DOHH2 (cell line): ENCODE measurements at regions not wholly inside any gene's neighbourhood (a gene's known extent, or its start where the extent isn't known, plus 50 kb on each side); places are given as distances from the start of the nearest gene placed in this dataset.

ENCODE experiments used
- EZH2phosphoT487 ChIP-seq: fragments of 200-600 bp; sonication (generic); IDR thresholded peaks from 2 replicates; pipeline ENCODE4 v1.6.1; 2017; ENCODE audit warnings: borderline replicate concordance, mild to moderate bottlenecking, antibody characterized with exemption, low read length, moderate library complexity, mixed read lengths
- TF ChIP-seq, protein P1 (sequence below): fragments of 200-600 bp; sonication (generic); IDR thresholded peaks from one replicate; pipeline ENCODE4 v1.5.1; 2014; ENCODE audit warnings: antibody characterized with exemption, mild to moderate bottlenecking, low read depth, low read length; ENCODE audit not compliant: poor library complexity, severe bottlenecking

DNA sequence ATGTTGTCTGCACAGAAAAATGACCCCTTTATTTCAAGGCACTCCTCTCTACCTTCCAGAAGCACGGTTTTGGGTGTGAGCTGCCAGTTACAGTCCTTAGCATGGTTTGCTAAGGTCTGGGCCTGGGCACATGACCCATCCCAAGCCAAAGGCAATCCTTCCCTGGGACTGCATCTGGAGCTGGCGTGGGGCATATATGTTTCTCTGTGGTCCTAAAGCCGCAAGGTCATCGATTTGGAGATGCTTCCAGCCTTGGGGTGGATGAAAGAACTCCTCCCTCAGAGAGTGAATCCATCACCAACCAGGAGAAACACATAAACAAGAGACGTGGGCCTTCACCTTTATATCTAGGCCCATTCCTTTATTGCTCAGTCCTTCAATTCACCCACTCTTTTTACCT, 50.1 kb upstream of the IGFBP3 start:
- TF ChIP-seq EZH2phosphoT487: no peak
- TF ChIP-seq, protein P1, sequence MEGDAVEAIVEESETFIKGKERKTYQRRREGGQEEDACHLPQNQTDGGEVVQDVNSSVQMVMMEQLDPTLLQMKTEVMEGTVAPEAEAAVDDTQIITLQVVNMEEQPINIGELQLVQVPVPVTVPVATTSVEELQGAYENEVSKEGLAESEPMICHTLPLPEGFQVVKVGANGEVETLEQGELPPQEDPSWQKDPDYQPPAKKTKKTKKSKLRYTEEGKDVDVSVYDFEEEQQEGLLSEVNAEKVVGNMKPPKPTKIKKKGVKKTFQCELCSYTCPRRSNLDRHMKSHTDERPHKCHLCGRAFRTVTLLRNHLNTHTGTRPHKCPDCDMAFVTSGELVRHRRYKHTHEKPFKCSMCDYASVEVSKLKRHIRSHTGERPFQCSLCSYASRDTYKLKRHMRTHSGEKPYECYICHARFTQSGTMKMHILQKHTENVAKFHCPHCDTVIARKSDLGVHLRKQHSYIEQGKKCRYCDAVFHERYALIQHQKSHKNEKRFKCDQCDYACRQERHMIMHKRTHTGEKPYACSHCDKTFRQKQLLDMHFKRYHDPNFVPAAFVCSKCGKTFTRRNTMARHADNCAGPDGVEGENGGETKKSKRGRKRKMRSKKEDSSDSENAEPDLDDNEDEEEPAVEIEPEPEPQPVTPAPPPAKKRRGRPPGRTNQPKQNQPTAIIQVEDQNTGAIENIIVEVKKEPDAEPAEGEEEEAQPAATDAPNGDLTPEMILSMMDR: no peak
